ENCODE measurements at regions not wholly inside any gene's neighbourhood (a gene's known extent, or its start where the extent isn't known, plus 50 kb on each side); places are given as distances from the start of the nearest gene placed in this dataset.

DNA sequence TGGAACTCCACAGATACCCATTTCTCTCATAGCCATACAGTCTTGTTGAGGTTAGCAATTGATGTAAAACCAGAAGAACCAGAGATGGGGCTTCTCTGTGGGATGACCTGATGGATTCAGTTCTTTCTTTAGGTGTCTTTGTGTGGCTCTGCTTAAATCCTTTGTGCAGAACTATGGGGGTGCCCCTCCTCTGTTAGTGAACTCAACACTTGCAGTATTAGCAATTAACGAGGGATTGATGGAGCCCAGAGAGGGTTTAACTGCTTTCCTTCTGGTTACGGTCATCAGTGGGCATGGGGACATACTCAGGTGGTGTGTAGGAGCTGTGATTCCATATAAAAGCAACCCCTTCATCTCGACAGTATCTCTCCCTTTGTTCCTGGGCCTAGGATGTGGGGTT, 406.8 kb upstream of the FAM98A start:
- DNase-seq = no peak
- no peaks in the 10 kb centered on the region for H3K9me3 Mint-ChIP-seq (ENCODE audit: unreplicated experiment)
- no peaks in the 10 kb centered on the region for H3K4me1 Mint-ChIP-seq (ENCODE audit: low read depth, unreplicated experiment)
- Histone ChIP-seq H3K4me3 (ENCODE audit: low read depth, low read length) (no peak overlapping the region), H3K27me3 (replicated peaks; ENCODE audit: control insufficient read depth, insufficient read depth, low read length) (no peaks in the 10 kb centered on the region), H3K36me3 (ENCODE audit: control insufficient read depth, insufficient read depth, low read length) (no peaks in the 10 kb centered on the region), H3K9me3 (no peaks in the 10 kb centered on the region; the same call in 1 of the 2 replicates), H3K4me1 (no peaks in the 10 kb centered on the region)
- H3K4me3 Mint-ChIP-seq (ENCODE audit: unreplicated experiment) = no peak overlapping the region
- TF ChIP-seq, protein P1, sequence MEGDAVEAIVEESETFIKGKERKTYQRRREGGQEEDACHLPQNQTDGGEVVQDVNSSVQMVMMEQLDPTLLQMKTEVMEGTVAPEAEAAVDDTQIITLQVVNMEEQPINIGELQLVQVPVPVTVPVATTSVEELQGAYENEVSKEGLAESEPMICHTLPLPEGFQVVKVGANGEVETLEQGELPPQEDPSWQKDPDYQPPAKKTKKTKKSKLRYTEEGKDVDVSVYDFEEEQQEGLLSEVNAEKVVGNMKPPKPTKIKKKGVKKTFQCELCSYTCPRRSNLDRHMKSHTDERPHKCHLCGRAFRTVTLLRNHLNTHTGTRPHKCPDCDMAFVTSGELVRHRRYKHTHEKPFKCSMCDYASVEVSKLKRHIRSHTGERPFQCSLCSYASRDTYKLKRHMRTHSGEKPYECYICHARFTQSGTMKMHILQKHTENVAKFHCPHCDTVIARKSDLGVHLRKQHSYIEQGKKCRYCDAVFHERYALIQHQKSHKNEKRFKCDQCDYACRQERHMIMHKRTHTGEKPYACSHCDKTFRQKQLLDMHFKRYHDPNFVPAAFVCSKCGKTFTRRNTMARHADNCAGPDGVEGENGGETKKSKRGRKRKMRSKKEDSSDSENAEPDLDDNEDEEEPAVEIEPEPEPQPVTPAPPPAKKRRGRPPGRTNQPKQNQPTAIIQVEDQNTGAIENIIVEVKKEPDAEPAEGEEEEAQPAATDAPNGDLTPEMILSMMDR (IDR thresholded peaks at IDR 0.05; ENCODE audit: insufficient read depth in 1 of 2, low read depth in 1 of 2, low read length in 1 of 2, severe bottlenecking in 1 of 2, unreplicated experiment in 1 of 2) = no peak
- CTCF ChIA-PET = no interaction called here
- no peaks in the 10 kb centered on the region for H3K36me3 Mint-ChIP-seq (ENCODE audit: insufficient read depth, unreplicated experiment)
- no peak overlapping the region for H3K27ac Mint-ChIP-seq (ENCODE audit: unreplicated experiment)
- no TSS peak for BruUV-seq (replicated peaks)
- H3K27me3 Mint-ChIP-seq (ENCODE audit: insufficient read depth, unreplicated experiment) = peaks cover 12% of the 10 kb centered on the region
- intact Hi-C loops (cut with micrococcal nuclease; ENCODE audit: unreplicated experiment) = no loop called here
- POLR2A ChIA-PET = no interaction called here

DNA sequence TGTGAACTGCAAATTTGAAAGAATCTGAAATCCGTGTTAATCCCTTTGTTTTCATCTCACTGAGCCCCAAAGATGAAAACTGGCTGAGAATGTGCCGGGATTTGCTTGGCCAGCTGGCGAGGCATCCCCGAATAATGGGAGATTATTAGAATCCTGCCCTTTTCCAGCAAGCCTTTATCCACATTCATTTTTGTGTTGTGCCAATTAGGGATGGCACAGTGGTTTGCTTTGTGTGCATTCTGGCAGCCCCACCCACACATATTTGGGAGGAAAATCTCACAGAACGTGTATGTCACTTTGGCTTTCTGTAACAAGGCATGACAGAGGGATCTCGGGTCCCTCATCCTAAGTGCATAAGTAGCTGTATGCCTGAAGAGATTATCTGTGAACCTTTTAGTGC, 405.8 kb upstream of the FAM98A start:
- Histone ChIP-seq H3K4me3 (ENCODE audit: low read depth, low read length) (no peak overlapping the region), H3K9me3 (no peaks in the 10 kb centered on the region; the same call in 1 of the 2 replicates), H3K27me3 (replicated peaks; ENCODE audit: control insufficient read depth, insufficient read depth, low read length) (no peaks in the 10 kb centered on the region), H3K36me3 (ENCODE audit: control insufficient read depth, insufficient read depth, low read length) (no peaks in the 10 kb centered on the region), H3K4me1 (no peaks in the 10 kb centered on the region)
- intact Hi-C loops (cut with micrococcal nuclease; ENCODE audit: unreplicated experiment) = no loop called here
- no peak overlapping the region for H3K4me3 Mint-ChIP-seq (ENCODE audit: unreplicated experiment)
- no peaks in the 10 kb centered on the region for H3K9me3 Mint-ChIP-seq (ENCODE audit: unreplicated experiment)
- BruUV-seq (replicated peaks) = no TSS peak
- TF ChIP-seq, protein P1 (IDR thresholded peaks at IDR 0.05; ENCODE audit: insufficient read depth in 1 of 2, low read depth in 1 of 2, low read length in 1 of 2, severe bottlenecking in 1 of 2, unreplicated experiment in 1 of 2) = no peak
- no peak overlapping the region for H3K27ac Mint-ChIP-seq (ENCODE audit: unreplicated experiment)
- DNase-seq = no peak
- peaks cover 10% of the 10 kb centered on the region for H3K27me3 Mint-ChIP-seq (ENCODE audit: insufficient read depth, unreplicated experiment)
- ChIA-PET CTCF (no interaction called here), POLR2A (no interaction called here)
- no peaks in the 10 kb centered on the region for H3K4me1 Mint-ChIP-seq (ENCODE audit: low read depth, unreplicated experiment)
- H3K36me3 Mint-ChIP-seq (ENCODE audit: insufficient read depth, unreplicated experiment) = no peaks in the 10 kb centered on the region

DNA sequence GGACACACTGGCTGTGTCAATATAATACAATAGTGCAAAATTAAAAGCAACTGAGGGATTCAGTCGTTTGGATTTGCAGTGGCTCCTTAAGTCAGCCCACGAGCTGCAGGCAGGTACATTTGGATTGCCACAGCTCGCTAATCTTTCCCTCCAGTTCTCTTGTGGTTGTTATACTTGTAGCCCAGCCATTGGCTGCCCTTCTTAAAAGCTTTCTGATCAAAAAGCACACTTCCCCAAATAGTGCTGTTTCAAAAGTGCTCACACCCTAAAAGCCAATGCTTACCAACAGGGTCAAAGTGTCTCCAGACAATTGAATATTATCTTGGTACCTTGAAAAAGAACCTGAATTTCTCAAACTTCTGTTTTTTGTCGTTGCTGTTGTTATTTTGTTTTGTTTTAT, 404.7 kb upstream of the FAM98A start:
- no peaks in the 10 kb centered on the region for H3K4me1 ChIP-seq
- no TSS peak for BruUV-seq (replicated peaks)
- H3K4me3 Mint-ChIP-seq (ENCODE audit: unreplicated experiment) = no peak overlapping the region
- H3K9me3 ChIP-seq = no peaks in the 10 kb centered on the region
- H3K27me3 Mint-ChIP-seq (ENCODE audit: insufficient read depth, unreplicated experiment) = peaks cover 3% of the 10 kb centered on the region
- CTCF ChIA-PET = no interaction called here
- no peaks in the 10 kb centered on the region for H3K4me1 Mint-ChIP-seq (ENCODE audit: low read depth, unreplicated experiment)
- no peak for DNase-seq
- intact Hi-C loops (cut with micrococcal nuclease; ENCODE audit: unreplicated experiment) = no loop called here
- POLR2A ChIA-PET = no interaction called here
- no peaks in the 10 kb centered on the region for H3K36me3 ChIP-seq (ENCODE audit: control insufficient read depth, insufficient read depth, low read length)
- H3K9me3 Mint-ChIP-seq (ENCODE audit: unreplicated experiment) = no peaks in the 10 kb centered on the region
- H3K27ac Mint-ChIP-seq (ENCODE audit: unreplicated experiment) = no peak overlapping the region
- TF ChIP-seq, protein P1 (IDR thresholded peaks at IDR 0.05; ENCODE audit: insufficient read depth in 1 of 2, low read depth in 1 of 2, low read length in 1 of 2, severe bottlenecking in 1 of 2, unreplicated experiment in 1 of 2) = no peak
- H3K4me3 ChIP-seq (ENCODE audit: low read depth, low read length) = no peak overlapping the region
- no peaks in the 10 kb centered on the region for H3K36me3 Mint-ChIP-seq (ENCODE audit: insufficient read depth, unreplicated experiment)
- no peaks in the 10 kb centered on the region for H3K27me3 ChIP-seq (replicated peaks; ENCODE audit: control insufficient read depth, insufficient read depth, low read length)

All from Caco-2 (cell line).